Right ventricle myocardium superior (tissue), 1 donor: ENCODE measurements at regions not wholly inside any gene's neighbourhood (a gene's known extent, or its start where the extent isn't known, plus 50 kb on each side); places are given as distances from the start of the nearest gene placed in this dataset.

Experiments
- ATAC-seq: fragments of 200-7000 bp; cut with Tn5 transposase; one replicate; pipeline ENCODE4 v1.9.1; 2020; ENCODE audit warnings: mild to moderate bottlenecking; ENCODE audit not compliant: poor library complexity
- DNase-seq: peaks from one replicate; pipeline ENCODE4 v3.0.0-alpha.2; 2020
- intact Hi-C: fragments of 100-400 bp; cut with DNase I; formaldehyde crosslinking; loops from one replicate; pipeline ENCODE4 v1.11.2; 2022
- donor health status: DM: no; HTN: yes; CAD: no; lungs with severe emphysema.

DNA sequence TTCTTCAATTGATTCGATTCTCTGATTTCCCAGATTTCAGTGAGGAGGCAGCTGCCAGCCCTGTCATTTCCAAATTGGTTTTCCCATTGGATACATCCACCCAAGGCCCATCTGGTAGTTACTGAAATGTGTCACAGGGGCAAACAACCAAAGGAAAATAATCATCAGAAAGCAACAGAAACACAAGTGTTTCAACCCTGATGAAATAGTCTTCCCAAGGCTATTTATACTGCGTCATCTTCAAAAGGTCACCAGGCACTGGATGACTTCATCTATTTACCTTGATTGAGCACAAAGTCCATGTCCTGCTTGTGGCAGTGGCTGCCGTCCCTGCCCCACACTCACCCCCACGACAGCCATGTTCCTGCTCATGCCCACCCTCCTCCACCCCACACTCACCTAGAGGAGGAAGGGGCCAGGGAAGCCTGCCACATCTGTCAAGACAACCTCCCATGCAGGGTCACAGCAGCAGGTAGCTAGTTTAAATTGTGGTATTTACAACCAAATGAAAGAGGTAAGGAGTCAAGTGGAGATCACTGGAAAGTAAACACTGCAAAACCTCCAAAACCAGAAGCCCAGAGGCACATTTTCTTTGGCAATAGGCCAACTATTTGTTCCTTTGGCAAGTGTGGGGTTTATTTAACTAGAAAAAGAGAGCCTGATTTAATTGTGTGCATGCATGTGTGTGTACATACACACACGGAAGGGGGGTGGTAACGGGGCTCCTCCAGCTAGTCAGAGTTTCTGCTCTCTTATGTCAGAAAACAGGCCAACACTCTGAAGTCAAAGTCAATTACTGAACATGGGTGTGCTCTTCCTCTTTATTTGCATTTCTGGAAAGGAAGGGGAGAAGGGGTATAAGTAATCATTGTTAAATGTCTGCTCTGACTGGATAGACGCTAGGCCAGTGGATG is 49.5 kb upstream of the RAB4A start:
- DNase-seq (no peak), ATAC-seq (peak; percentile 17)
- intact Hi-C loops = loop anchor here (10.0 kb wide), 1 partner anchor 557 kb away; no protein-coding TSS in a partner anchor
